GM12892 (cell line): ENCODE measurements at regions not wholly inside any gene's neighbourhood (a gene's known extent, or its start where the extent isn't known, plus 50 kb on each side); places are given as distances from the start of the nearest gene placed in this dataset.

Experiments
- DNase-seq: peaks from one replicate; pipeline ENCODE4 v3.0.0; 2011; ENCODE audit not compliant: insufficient read length
- FAIRE-seq: peaks from 2 replicates; lab custom pipeline; 2011; peaks lifted over from hg19 to GRCh38; lab: Jason Lieb, UNC
- POLR2A ChIP-seq: IDR thresholded peaks from 2 replicates; pipeline ENCODE4 v1.6.1; 2011; ENCODE audit warnings: low read depth, low read length, control low read depth
- POLR2AphosphoS5 ChIP-seq: IDR thresholded peaks from 2 replicates; pipeline ENCODE4 v1.6.1; 2011; ENCODE audit warnings: low read depth, low read length, control low read depth
- TAF1 ChIP-seq: IDR thresholded peaks from 2 replicates; pipeline ENCODE4 v1.6.1; 2011; ENCODE audit warnings: low read depth, mild to moderate bottlenecking, control low read depth, low read length, borderline replicate concordance

DNA sequence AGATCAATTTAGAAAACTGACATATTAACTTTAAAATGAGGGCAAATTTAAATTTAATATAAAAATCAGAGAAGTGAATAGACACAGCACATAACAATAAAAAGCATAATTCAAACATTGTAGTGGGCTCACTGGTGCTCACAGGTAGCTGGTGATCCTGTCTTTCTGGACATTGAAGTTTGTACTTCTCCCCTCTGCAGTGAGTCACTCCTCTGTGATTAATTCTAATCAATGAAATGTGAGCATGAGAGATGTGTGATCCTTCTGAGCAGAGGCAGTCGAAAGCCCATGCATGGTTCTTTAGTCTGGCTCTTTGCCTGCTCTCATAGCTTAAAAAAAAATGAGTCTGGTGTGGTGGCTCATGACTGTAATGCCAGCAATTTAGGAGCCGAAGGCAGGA is 59.0 kb upstream of the RERGL start:
- TF ChIP-seq POLR2AphosphoS5, result no peak
- no peak for DNase-seq
- FAIRE-seq, result no peak

DNA sequence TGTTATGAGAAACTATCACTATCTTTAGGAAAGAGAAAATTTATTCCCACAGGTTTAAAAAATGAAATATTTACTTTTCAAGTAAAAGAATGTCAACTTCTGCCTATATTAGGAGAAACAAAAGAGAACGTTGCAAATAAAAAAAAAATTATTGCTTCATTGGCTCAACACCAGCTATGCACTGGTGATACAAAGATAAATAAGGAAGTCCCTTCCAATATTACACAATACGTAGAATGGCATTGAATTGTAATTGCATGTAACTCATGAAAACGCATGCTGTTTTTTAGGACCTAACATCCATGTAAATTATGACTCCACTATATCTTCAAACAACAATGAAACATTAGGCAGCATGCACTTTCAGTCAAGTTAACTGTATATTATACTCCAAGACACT is 56.4 kb upstream of the RERGL start:
- DNase-seq, result no peak
- no peak for FAIRE-seq

DNA sequence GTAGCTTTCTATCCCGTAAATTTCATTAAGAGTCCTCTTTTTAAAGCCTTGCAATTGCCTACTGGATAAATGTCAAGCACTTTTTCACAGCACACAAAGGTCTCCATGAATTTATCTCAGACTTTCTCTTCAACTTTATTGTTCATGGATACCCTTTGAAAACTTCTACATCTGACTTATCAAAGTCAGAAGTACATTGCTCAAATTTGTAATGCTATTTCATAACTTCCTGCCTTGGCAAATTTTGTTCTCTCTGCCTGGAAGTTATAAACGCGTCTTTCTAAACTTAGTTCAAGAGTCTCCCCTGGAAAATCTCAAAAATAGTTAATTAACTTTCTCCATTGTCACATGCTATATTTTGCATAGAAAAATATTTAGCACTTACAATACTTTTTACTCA is 55.9 kb upstream of the RERGL start:
- no peak for DNase-seq
- FAIRE-seq, result no peak
- TF ChIP-seq POLR2A, result no peak
- no peak for TF ChIP-seq POLR2AphosphoS5
- no peak for TF ChIP-seq TAF1

More for the DNA sequence above, 56.4 kb upstream of the RERGL start:
- no peak for TF ChIP-seq TAF1
- no peak for TF ChIP-seq POLR2A
- TF ChIP-seq POLR2AphosphoS5, result no peak

DNA sequence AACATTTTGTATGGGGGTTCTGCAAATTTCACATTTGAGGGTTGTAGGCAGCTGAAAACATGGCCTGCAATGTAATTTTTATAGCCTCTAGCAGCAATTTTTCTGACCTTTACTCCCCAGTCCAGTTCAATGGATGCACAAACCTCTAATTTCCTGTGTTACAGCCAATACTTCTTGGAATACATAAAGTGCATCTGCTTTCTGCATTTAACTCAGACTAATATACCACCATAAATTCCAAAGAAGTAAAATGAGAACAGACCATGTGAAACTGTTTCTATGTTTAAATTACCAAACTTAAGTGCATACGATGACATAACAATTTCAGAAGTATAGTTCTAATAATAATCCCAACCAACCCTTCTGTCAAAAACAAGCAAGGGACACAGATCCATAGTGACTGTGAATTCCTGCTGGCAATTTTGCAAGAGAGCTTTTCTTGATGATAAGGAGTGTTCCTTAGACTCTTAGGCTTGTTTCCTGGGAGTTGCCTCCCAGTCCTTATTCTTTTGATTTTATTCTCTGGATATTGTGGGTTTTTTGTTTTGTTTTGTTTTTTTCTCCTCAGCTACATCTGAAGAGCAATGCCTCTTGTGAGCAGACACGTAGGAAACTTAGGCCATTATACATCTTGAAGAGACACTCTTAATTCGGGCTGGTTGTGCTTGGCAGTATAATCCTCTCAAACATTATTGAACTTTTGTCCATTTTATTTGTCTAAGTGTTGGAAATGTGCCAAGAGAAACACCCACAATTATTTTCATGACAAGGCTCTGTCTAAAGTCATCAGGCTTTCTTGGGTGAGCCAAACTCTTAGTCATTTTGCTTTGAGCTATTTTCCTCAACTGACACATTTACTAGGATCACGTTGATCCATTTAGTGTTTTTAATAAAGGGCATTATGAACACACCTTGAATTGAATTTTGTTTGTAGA is 51.3 kb upstream of the RERGL start:
- no peak for TF ChIP-seq TAF1
- TF ChIP-seq POLR2AphosphoS5, result no peak
- TF ChIP-seq POLR2A, result no peak
- DNase-seq, result no peak
- no peak for FAIRE-seq

DNA sequence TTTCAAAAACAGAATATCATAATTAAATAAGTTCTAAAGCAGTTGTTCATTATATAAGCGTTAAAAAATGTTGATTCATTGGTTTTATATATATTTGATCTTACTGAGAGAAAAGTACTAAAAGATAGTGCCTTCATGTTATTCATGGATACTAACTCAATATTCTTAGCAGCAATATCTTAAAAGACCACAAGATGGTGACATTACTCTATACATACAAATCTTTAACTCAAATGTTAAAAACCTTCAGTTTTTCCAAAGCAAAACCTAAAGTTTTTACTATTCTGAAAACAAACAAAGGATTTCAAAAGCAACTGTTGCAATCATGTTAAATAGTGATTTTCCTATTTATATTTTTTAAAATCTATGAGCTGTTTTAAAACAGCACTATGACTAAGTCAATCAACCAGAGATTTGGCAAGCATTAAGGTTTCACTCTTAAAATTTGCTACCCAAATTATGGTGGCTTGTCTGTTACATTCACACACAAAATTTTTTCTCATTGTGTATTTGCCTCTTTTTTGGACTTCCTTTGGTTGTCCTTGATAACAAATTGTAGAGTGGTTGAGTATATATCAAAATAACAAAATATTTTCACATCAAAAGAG is 50.1 kb upstream of the RERGL start:
- TF ChIP-seq POLR2AphosphoS5, result no peak
- TF ChIP-seq POLR2A, result no peak
- TF ChIP-seq TAF1, result no peak
- DNase-seq (no peak), FAIRE-seq (no peak)
